Endodermal cell (in vitro differentiated cells): ENCODE measurements at regions not wholly inside any gene's neighbourhood (a gene's known extent, or its start where the extent isn't known, plus 50 kb on each side); places are given as distances from the start of the nearest gene placed in this dataset.

Experiments
- DNase-seq: peaks from one replicate; pipeline ENCODE4 v3.0.0-alpha.2; 2017
- H3K27ac ChIP-seq: 2 replicates; pipeline ENCODE4 v1.5.1; 2013; ENCODE audit warnings: mild to moderate bottlenecking, low read depth, low read length, moderate library complexity
- H3K27me3 ChIP-seq: 2 replicates; pipeline ENCODE4 v1.6.1; 2013; ENCODE audit warnings: mild to moderate bottlenecking, low read length, moderate library complexity; ENCODE audit not compliant: insufficient read depth, control insufficient read depth, poor library complexity, severe bottlenecking
- H3K36me3 ChIP-seq: 2 replicates; pipeline ENCODE4 v1.7.0; 2013; ENCODE audit warnings: mild to moderate bottlenecking, low read length, moderate library complexity; ENCODE audit not compliant: control insufficient read depth, insufficient read depth
- H3K4me1 ChIP-seq: one replicate; pipeline ENCODE4 v1.7.0; 2013; ENCODE audit warnings: low read length; ENCODE audit not compliant: control insufficient read depth, insufficient read depth
- H3K4me3 ChIP-seq: 2 replicates; pipeline ENCODE4 v1.5.1; 2013; ENCODE audit warnings: mild to moderate bottlenecking, low read length, moderate library complexity
- H3K9ac ChIP-seq: 2 replicates; pipeline ENCODE4 v1.6.1; 2013; ENCODE audit warnings: mild to moderate bottlenecking, low read length, moderate library complexity; ENCODE audit not compliant: poor library complexity, severe bottlenecking; ENCODE audit errors: extremely low read depth
- H3K9me3 ChIP-seq: 2 replicates; pipeline ENCODE4 v1.6.1; 2013; ENCODE audit warnings: mild to moderate bottlenecking, low read length, moderate library complexity; ENCODE audit not compliant: control insufficient read depth
- H3K27ac Mint-ChIP-seq: 2 replicates; pipeline ENCODE4 v1.8.0; 2020; ENCODE audit warnings: mixed read lengths
- H3K27me3 Mint-ChIP-seq: 2 replicates; pipeline ENCODE4 v1.8.0; 2021; ENCODE audit warnings: mild to moderate bottlenecking, mixed read lengths; ENCODE audit not compliant: insufficient read depth
- H3K36me3 Mint-ChIP-seq: 2 replicates; pipeline ENCODE4 v1.8.0; 2020; ENCODE audit warnings: low read depth, mixed read lengths
- H3K4me1 Mint-ChIP-seq: 2 replicates; pipeline ENCODE4 v1.8.0; 2020; ENCODE audit warnings: mixed read lengths
- H3K4me3 Mint-ChIP-seq: 2 replicates; pipeline ENCODE4 v1.8.0; 2020; ENCODE audit warnings: mild to moderate bottlenecking, moderate library complexity, mixed read lengths
- H3K9me3 Mint-ChIP-seq: 2 replicates; pipeline ENCODE4 v1.8.0; 2020; ENCODE audit warnings: mild to moderate bottlenecking, mixed read lengths
- WGBS, 2 experiments: methylation state at CpG; one replicate each; pipeline versions ENCODE4 v1.1.5 to v1.1.7; 2013; ENCODE audit warnings: missing lambda C conversion rate in 2 of 2, mixed read lengths in 1 of 2; ENCODE audit not compliant: insufficient coverage in 1 of 2, insufficient read length in 1 of 2; 5-methylcytosine and 5-hydroxymethylcytosine counted together
- TF ChIP-seq, protein P1 (sequence below): fragments of 200-600 bp; sonication (generic); conservative IDR thresholded peaks from 2 replicates; pipeline ENCODE4 v1.5.0; 2021; ENCODE audit warnings: antibody characterized with exemption, mild to moderate bottlenecking

DNA sequence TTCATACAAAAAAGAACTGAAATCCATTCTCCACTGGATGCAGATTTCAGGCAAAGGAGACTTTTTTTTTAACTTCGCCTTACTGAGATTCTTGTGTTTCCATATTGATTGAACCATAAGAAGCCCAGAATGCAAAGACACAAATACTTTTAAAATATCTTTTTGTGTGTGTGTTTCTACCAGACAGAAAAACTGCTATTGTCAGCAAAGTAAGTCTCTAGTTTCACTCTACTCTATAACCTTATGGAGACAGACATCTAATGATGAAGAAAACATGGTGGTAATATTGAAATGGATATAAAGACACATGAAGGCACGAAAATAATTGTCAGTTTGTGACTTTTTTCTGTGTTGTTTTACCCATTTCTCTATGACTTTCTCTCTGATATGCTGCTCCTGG lies 260.3 kb upstream of the RORB start:
- Mint-ChIP-seq H3K9me3 (peaks cover 16% of the 10 kb centered on the region), H3K27me3 (no peaks in the 10 kb centered on the region), H3K36me3 (no peaks in the 10 kb centered on the region), H3K4me1 (no peaks in the 10 kb centered on the region), H3K27ac (no peak overlapping the region), H3K4me3 (no peak overlapping the region)
- Histone ChIP-seq H3K4me3 (no peak overlapping the region), H3K36me3 (no peaks in the 10 kb centered on the region), H3K9ac (no peak overlapping the region), H3K27ac (no peak overlapping the region), H3K4me1 (no peaks in the 10 kb centered on the region), H3K27me3 (no peaks in the 10 kb centered on the region), H3K9me3 (peaks cover 23% of the 10 kb centered on the region)
- no peak for DNase-seq
- WGBS, 2 experiments: 85% methylated on average over 2 of the region's 2 CpGs; no CpG with 5 or more reads in 1 of the 2 experiments
- TF ChIP-seq, protein P1, sequence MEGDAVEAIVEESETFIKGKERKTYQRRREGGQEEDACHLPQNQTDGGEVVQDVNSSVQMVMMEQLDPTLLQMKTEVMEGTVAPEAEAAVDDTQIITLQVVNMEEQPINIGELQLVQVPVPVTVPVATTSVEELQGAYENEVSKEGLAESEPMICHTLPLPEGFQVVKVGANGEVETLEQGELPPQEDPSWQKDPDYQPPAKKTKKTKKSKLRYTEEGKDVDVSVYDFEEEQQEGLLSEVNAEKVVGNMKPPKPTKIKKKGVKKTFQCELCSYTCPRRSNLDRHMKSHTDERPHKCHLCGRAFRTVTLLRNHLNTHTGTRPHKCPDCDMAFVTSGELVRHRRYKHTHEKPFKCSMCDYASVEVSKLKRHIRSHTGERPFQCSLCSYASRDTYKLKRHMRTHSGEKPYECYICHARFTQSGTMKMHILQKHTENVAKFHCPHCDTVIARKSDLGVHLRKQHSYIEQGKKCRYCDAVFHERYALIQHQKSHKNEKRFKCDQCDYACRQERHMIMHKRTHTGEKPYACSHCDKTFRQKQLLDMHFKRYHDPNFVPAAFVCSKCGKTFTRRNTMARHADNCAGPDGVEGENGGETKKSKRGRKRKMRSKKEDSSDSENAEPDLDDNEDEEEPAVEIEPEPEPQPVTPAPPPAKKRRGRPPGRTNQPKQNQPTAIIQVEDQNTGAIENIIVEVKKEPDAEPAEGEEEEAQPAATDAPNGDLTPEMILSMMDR: no peak

- Histone ChIP-seq H3K4me1 (no peaks in the 10 kb centered on the region), H3K27me3 (no peaks in the 10 kb centered on the region), H3K4me3 (no peak overlapping the region), H3K9me3 (peaks cover 9% of the 10 kb centered on the region), H3K27ac (no peak overlapping the region), H3K36me3 (no peaks in the 10 kb centered on the region), H3K9ac (no peak overlapping the region)
- DNase-seq: no peak
- peaks cover 16% of the 10 kb centered on the region for H3K9me3 Mint-ChIP-seq
- TF ChIP-seq, protein P1: no peak
- no peak overlapping the region for H3K27ac Mint-ChIP-seq
- H3K4me3 Mint-ChIP-seq: no peak overlapping the region
- 88% methylated on average over 3 of the region's 3 CpGs; no CpG with 5 or more reads in 1 of the 2 experiments for whole genome bisulfite sequencing, 2 experiments
- no peaks in the 10 kb centered on the region for H3K4me1 Mint-ChIP-seq
- H3K27me3 Mint-ChIP-seq: no peaks in the 10 kb centered on the region
- no peaks in the 10 kb centered on the region for H3K36me3 Mint-ChIP-seq
Measured at GRCh38 chr9:74245866-74246497, 251.2 kb upstream of the RORB start.

DNA sequence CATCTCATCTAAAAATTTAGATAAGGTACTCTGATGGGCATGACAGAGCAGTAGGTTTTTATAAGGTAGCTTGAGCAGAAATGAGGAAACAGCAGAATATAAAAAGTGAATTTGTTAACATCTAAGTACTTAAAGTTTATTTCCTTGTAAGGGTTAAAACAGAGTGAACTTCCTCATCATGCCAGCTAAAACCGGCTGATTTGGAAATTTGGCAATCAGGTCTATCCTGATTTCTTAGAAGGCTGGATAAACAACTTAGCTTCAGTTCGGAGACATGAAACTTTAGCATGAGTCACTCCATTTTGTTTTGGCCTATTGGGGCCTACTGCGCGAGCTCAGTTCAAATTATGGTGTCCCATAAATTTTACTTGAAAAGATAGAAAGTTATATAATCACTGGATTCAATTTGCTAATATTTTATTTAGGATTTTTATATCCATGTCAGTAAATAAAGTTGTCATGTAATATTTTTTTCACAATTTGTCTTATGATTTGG lies 241.6 kb upstream of the RORB start:
- no peak for DNase-seq
- Mint-ChIP-seq H3K27me3 (no peaks in the 10 kb centered on the region), H3K27ac (no peak overlapping the region), H3K36me3 (no peaks in the 10 kb centered on the region), H3K4me1 (no peaks in the 10 kb centered on the region), H3K9me3 (no peaks in the 10 kb centered on the region), H3K4me3 (no peak overlapping the region)
- H3K9me3 ChIP-seq: no peaks in the 10 kb centered on the region
- TF ChIP-seq, protein P1: no peak
- H3K4me1 ChIP-seq: no peaks in the 10 kb centered on the region
- no peaks in the 10 kb centered on the region for H3K36me3 ChIP-seq
- WGBS, 2 experiments: 42 to 73% methylated on average over 2 to 4 of the region's 4 CpGs
- H3K9ac ChIP-seq: no peak overlapping the region
- no peaks in the 10 kb centered on the region for H3K27me3 ChIP-seq
- no peak overlapping the region for H3K4me3 ChIP-seq
- H3K27ac ChIP-seq: no peak overlapping the region
